HL-60 (cell line): ENCODE measurements at regions not wholly inside any gene's neighbourhood (a gene's known extent, or its start where the extent isn't known, plus 50 kb on each side); places are given as distances from the start of the nearest gene placed in this dataset.

ENCODE experiments used
- DNase-seq, 2 experiments: peaks; one replicate each; pipeline ENCODE4 v3.0.0-alpha.2; 2010 to 2020; ENCODE audit warnings: low read depth in 1 of 2, low spot score in 1 of 2
- H3K27ac ChIP-seq: fragments of 250-450 bp; sonication (Bioruptor Pico); replicated peaks from 2 replicates; pipeline ENCODE4 v1.5.1; 2020; ENCODE audit warnings: mild to moderate bottlenecking, moderate library complexity
- H3K27me3 ChIP-seq: fragments of 250-450 bp; sonication (Bioruptor Pico); 2 replicates; pipeline ENCODE4 v1.5.1; 2021; ENCODE audit warnings: mild to moderate bottlenecking, moderate library complexity; ENCODE audit not compliant: insufficient read depth, poor library complexity, severe bottlenecking
- H3K4me3 ChIP-seq: replicated peaks from 2 replicates; pipeline ENCODE4 v1.5.1; 2011; ENCODE audit warnings: mild to moderate bottlenecking, control low read depth, low read length; ENCODE audit not compliant: insufficient read depth
- GABPA ChIP-seq: IDR thresholded peaks from 2 replicates; pipeline ENCODE4 v1.6.1; 2012; ENCODE audit warnings: low read depth
- POLR2AphosphoS5 ChIP-seq: IDR thresholded peaks from 2 replicates; pipeline ENCODE4 v1.6.1; 2012; ENCODE audit warnings: low read depth
- SPI1 ChIP-seq: IDR thresholded peaks from 2 replicates; pipeline ENCODE4 v1.6.1; 2012; ENCODE audit warnings: low read depth, mild to moderate bottlenecking, borderline replicate concordance
- TF ChIP-seq, protein P1 (sequence below): IDR thresholded peaks from 2 replicates; pipeline ENCODE4 v1.6.1; 2012; ENCODE audit warnings: low read depth; ENCODE audit not compliant: insufficient replicate concordance
- TF ChIP-seq, protein P2 (sequence below): IDR thresholded peaks from one replicate; pipeline ENCODE4 v1.5.1; 2011; ENCODE audit warnings: low read length, control low read depth, inconsistent platforms; ENCODE audit not compliant: insufficient read depth

DNA sequence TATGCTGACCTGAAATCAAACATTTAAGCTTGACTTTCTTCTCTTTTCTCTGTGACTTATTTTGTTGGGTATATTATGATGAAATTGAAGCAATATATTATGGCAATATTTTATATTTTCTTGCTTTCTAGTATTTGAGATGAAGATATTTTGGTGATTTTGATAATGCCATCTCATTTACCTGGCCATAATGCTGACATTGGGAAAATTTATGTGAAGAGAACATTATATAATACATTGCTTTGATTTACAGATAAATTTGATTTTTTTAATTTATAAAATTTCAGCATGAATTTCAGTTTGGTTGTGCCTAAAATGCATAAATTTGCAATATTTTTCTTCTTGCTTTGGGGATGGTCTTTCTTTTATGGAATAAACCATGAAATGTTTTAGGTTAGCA is 1413.7 kb upstream of the TMEFF2 start:
- TF ChIP-seq, protein P1, sequence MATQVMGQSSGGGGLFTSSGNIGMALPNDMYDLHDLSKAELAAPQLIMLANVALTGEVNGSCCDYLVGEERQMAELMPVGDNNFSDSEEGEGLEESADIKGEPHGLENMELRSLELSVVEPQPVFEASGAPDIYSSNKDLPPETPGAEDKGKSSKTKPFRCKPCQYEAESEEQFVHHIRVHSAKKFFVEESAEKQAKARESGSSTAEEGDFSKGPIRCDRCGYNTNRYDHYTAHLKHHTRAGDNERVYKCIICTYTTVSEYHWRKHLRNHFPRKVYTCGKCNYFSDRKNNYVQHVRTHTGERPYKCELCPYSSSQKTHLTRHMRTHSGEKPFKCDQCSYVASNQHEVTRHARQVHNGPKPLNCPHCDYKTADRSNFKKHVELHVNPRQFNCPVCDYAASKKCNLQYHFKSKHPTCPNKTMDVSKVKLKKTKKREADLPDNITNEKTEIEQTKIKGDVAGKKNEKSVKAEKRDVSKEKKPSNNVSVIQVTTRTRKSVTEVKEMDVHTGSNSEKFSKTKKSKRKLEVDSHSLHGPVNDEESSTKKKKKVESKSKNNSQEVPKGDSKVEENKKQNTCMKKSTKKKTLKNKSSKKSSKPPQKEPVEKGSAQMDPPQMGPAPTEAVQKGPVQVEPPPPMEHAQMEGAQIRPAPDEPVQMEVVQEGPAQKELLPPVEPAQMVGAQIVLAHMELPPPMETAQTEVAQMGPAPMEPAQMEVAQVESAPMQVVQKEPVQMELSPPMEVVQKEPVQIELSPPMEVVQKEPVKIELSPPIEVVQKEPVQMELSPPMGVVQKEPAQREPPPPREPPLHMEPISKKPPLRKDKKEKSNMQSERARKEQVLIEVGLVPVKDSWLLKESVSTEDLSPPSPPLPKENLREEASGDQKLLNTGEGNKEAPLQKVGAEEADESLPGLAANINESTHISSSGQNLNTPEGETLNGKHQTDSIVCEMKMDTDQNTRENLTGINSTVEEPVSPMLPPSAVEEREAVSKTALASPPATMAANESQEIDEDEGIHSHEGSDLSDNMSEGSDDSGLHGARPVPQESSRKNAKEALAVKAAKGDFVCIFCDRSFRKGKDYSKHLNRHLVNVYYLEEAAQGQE: no peak
- no peaks in the 10 kb centered on the region for H3K27me3 ChIP-seq
- no peak overlapping the region for H3K27ac ChIP-seq
- H3K4me3 ChIP-seq: no peak overlapping the region
- DNase-seq: no peak

DNA sequence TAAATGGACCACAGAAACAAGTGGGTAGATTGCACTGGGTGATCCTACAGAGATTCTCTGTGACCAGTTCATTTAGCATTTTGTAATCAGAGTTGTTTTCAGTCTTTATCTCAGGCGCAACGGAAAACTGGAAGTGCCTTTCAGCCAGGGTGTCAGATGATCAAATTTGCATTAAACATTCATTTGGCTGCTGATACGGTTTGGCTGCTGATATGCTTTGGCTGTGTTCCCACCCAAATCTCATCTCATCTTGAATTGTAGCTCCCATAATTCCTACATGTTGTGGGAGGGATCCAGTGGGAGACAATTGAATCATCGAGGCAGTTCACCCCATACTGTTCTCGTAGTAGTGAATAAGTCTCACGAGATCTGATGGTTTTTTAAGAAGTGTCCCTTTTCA is 1396.1 kb upstream of the TMEFF2 start:
- TF ChIP-seq POLR2AphosphoS5: no peak
- TF ChIP-seq, protein P2, sequence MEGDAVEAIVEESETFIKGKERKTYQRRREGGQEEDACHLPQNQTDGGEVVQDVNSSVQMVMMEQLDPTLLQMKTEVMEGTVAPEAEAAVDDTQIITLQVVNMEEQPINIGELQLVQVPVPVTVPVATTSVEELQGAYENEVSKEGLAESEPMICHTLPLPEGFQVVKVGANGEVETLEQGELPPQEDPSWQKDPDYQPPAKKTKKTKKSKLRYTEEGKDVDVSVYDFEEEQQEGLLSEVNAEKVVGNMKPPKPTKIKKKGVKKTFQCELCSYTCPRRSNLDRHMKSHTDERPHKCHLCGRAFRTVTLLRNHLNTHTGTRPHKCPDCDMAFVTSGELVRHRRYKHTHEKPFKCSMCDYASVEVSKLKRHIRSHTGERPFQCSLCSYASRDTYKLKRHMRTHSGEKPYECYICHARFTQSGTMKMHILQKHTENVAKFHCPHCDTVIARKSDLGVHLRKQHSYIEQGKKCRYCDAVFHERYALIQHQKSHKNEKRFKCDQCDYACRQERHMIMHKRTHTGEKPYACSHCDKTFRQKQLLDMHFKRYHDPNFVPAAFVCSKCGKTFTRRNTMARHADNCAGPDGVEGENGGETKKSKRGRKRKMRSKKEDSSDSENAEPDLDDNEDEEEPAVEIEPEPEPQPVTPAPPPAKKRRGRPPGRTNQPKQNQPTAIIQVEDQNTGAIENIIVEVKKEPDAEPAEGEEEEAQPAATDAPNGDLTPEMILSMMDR: no peak
- TF ChIP-seq, protein P1: no peak
- TF ChIP-seq GABPA: no peak
- TF ChIP-seq SPI1: no peak
- no peaks in the 10 kb centered on the region for H3K27me3 ChIP-seq
- DNase-seq: no peak
- H3K4me3 ChIP-seq: no peak overlapping the region
- no peak overlapping the region for H3K27ac ChIP-seq

DNA sequence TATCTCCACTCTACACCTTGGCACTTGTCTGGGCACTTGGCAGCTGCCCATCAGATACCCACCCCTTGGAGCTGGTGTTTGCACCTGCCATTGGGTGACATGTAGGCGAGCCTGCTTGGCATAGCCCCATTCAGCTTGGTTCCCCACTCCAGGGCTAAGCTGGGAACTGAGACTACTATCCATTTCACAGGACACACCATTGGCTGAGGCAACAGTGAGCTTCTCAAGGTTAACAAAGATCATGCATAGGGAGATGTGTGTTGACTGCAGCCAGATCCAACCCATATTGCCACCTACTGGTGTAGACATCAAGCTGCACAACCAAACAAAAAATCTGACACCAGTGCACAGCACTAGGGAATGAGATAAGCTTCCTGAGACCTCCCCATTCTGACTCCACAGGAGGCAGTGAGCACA is 1389.8 kb upstream of the TMEFF2 start:
- Histone ChIP-seq H3K27ac (no peak overlapping the region), H3K4me3 (no peak overlapping the region), H3K27me3 (no peaks in the 10 kb centered on the region)
- DNase-seq: peak in 1 of 2 experiments; percentile 7
- TF ChIP-seq POLR2AphosphoS5: no peak
- TF ChIP-seq, protein P2: peak; percentile 59
- TF ChIP-seq SPI1: no peak
- TF ChIP-seq, protein P1: no peak
- TF ChIP-seq GABPA: no peak
